Neural progenitor cell (in vitro differentiated cells): ENCODE measurements at regions not wholly inside any gene's neighbourhood (a gene's known extent, or its start where the extent isn't known, plus 50 kb on each side); places are given as distances from the start of the nearest gene placed in this dataset.
"Not testable (repeated sequence)": the region's sequence is repeated elsewhere in the genome, so short reads cannot be mapped to it uniquely, and the experiment has no call there.

Source experiments
- EZH2 ChIP-seq: fragments of 200-600 bp; sonication (generic); IDR thresholded peaks from 2 replicates; pipeline ENCODE4 v1.6.1; 2017; ENCODE audit warnings: antibody characterized with exemption, mild to moderate bottlenecking, moderate library complexity
- TF ChIP-seq, protein P1 (sequence below): fragments of 200-600 bp; sonication (generic); IDR thresholded peaks from 2 replicates; pipeline ENCODE4 v1.5.1; 2017; ENCODE audit warnings: antibody characterized with exemption, mild to moderate bottlenecking

- TF ChIP-seq, protein P1, sequence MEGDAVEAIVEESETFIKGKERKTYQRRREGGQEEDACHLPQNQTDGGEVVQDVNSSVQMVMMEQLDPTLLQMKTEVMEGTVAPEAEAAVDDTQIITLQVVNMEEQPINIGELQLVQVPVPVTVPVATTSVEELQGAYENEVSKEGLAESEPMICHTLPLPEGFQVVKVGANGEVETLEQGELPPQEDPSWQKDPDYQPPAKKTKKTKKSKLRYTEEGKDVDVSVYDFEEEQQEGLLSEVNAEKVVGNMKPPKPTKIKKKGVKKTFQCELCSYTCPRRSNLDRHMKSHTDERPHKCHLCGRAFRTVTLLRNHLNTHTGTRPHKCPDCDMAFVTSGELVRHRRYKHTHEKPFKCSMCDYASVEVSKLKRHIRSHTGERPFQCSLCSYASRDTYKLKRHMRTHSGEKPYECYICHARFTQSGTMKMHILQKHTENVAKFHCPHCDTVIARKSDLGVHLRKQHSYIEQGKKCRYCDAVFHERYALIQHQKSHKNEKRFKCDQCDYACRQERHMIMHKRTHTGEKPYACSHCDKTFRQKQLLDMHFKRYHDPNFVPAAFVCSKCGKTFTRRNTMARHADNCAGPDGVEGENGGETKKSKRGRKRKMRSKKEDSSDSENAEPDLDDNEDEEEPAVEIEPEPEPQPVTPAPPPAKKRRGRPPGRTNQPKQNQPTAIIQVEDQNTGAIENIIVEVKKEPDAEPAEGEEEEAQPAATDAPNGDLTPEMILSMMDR = not testable (repeated sequence)
- TF ChIP-seq EZH2 = not testable (repeated sequence)
These were observed 4225.1 kb upstream of the OR11H1 start for GRCh38 chr22:11302904-11303303.
